NCI-H345 (cell line): ENCODE measurements at regions not wholly inside any gene's neighbourhood (a gene's known extent, or its start where the extent isn't known, plus 50 kb on each side); places are given as distances from the start of the nearest gene placed in this dataset.

ENCODE experiments used
- DNase-seq: peaks from one replicate; lab custom pipeline; 2025; lab: John Stamatoyannopoulos, UW

DNA sequence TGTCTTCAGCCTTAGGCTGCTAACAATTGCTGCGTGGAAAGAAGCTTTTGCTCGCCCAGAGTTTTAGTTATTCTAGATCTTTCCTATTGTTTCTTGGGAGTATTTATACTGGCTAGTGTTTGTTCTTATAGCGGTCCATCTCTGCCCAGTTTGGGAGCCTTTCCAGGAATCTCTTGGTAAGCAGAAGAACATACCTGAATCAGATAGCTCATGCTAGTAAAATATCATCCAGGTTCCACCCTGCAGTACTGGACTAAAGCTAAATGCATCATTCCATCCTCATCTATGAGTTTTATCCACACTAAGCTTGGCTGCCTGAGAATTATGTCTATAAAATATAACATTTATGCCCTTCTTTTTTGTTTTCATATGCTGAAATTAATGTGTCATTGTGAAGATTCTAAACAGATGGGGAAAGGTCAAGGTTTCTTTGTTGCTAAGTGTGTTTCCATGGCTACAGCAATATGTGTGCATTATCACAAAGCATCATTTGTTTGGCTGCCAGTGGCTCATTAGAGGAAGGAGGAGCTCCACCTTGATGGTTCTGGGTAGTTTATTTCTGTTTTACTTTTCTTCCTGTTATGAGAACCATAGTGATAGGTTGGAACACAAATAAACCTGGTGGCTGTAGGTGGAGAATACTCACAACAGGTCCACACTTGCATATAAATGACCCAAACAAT, 182.8 kb downstream of the PIK3C3 start:
- DNase-seq, result no peak

DNA sequence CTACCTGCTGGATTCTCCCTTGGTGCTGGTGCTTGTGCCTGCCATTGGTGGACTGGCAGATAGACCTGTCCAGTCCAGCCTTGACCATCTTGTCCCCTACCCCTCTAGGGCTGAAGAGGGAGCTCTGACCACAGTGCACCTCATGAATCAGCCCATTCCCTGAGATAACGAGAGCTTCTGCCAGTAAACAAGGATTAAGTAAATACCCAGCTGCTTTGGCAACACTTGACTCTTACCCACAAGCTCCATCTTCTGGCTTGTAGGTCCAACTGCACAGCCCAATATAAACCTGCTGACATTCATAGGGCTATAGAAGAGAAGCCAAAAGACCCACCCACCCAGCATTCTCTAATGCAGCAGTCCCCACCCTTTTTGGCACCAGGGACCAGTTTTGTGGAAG, 186.4 kb downstream of the PIK3C3 start:
- no peak for DNase-seq

DNA sequence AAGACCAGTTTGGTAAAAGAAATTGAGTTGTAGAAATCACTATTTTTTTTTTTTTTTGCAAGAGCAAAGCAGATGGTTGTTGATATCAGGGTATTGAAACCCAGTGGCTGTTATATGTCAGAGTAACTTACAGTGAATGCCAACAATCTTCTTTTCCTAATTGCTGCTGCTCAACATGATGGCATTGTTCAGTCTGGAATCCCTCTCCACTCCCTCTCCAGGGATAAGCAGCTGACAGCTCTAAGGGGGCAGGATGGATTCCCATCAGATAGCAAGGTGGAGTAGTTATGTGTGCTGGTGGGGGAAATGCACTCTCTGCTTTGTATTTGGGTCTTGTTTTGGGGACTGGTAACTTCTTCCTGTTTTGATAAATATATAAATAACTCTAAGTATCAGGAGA, 200.0 kb downstream of the PIK3C3 start:
- no peak for DNase-seq

DNA sequence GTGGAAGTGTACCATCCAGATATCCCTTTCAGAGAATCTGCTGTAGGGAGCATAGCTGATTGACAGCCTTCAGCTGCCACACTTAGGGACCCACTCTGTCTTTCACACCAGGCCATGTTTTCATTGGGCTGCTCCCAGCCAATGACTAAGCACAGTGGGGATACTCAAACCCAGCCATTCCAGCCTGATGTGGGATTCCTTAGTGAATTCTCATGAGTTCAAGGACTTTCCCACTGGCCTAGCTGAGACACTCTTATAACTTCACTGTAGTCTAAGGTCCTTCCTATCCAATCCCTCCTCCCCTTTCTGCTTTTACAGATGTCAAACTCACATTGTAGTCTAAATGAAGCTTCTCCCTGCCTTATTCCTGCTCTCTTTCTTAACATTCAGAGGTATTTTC, 201.2 kb downstream of the PIK3C3 start:
- no peak for DNase-seq

DNA sequence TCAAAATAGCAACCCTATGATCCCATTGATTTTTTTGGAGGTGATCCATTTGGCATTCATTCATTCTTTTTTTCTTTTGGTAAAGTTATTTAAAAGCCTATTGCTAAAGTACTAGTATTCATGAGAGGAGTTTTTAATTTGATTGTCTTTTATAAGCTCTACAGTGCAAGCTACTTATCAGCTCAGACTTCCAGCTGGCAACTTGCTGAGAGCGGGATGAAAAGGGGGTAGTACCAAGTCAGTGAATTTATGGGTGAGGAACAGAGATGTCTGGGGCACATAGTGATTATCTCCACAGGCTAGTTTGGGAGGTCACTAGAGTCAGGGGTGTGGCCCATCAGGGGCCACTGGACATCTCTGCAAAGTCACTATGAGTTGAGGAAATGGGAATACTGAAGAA, 202.4 kb downstream of the PIK3C3 start:
- no peak for DNase-seq

DNA sequence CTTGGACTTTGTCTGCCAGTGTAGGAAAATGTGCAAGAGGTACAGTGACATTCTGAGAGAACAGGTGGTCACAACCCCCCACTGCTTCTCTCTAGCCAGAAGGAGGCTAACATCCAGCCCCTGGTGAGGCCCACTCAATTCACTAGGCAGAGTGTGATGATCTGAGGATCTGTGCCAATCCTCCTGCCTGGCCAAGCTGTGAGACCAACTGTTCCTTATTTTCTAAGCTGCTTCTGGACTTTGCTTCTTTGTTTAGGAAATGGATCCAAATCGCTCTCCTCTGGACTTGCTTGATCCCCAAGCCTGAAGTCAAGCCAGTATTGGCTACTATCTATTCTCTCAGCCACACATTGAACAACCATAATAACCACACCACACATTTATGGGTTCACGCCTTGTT, 202.8 kb downstream of the PIK3C3 start:
- no peak for DNase-seq

DNA sequence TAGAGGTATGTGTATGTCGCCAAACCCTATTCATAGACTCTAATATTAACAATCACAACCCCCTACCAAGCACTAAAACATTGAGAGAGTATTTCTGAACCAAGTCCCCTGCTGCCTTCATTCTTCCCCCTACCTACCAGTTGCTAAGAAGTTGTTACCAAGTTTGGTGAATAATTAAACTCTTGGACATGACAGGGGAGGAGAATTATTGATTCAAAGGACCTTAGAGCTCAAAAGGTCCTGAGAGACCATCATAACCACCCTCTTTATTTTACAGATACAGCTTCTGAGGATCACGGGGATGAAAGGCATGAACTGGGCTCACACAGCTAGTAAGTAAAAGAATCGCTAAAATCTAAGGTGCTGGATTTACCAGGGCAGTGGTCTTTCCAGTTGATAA, 204.1 kb downstream of the PIK3C3 start:
- no peak for DNase-seq

DNA sequence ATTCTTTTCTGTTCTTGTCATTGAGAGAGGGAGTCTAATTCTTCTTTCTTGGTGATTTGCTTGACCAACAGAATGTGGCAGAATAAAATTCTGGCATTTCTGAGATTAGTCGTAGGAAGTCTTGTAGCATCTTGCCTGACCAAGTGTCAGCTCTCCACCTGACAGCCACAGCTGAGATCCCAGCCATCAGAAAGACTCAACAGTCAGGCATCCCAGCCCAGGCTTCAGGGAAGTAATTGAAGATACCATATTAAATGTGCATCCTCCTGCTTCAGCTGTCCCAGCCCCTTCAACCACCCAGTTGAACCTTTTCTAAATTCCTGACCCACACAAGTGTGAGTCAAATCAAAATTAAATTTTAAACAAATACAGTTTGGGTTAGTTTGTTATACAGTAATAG, 208.3 kb downstream of the PIK3C3 start:
- DNase-seq, result no peak

DNA sequence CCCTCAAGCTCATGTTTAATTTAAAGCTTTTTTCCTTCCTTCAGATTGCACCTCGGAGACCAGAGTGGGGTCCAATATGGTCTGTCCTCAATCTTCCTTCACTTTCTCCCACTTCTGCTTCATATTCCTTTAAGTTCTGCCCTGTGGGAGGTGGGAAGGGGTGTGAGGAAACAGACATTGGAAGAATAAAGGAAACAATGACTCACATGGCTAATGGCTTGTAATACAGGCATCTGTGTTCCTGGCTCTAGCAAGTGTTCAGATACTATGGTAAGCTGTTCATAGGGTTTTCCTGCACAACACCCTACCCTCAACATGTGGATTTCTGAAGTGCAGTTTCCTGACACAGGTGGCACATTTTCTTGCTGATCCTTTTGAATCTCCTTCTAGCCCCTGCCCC, 209.5 kb downstream of the PIK3C3 start:
- DNase-seq, result no peak

DNA sequence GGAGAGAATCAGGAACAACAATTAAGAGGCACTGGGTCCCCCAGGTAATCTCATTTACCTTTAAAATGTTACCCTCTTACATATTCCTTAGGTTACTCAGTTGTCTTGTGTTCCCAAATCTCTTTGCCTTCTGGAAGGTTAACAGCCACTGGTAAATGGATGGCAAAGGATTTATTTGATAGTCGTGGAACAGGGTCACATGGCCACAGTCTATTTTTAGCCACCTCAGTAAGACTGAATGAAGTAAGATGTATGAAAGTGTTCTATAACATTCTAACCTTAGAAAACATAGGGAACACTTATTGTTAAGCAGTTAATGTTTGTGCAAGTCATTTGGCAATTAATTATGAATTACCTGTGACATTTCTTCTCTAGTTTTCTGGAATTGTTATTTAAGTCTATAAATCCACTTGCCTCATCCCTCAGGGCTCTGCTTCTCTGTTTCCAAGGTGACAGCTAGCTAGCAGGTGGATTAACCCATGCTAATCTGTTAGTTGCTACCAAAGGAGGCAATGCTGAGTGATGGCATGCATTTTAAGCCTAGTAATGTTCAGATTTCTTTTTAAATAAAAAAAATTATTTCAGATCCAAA, 211.0 kb downstream of the PIK3C3 start:
- DNase-seq, result no peak

DNA sequence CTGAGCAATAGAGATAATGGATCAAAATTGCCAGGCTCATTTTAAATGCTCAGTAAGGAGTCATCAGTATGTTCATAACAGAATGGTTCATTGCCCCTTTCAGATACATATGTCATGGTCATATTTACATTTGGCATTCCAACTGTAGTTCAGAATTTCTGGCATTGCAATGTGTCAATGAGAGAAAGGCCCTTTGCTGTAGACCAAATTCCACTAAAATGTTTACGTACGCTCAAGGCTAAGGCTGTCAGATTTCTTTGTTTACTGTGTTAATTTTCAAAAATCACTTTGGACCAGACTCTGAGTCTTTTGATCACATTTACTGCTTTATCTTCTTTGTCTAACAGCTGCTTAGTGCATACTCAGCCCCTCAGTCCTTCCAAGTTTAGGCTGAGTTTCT, 213.5 kb downstream of the PIK3C3 start:
- no peak for DNase-seq

DNA sequence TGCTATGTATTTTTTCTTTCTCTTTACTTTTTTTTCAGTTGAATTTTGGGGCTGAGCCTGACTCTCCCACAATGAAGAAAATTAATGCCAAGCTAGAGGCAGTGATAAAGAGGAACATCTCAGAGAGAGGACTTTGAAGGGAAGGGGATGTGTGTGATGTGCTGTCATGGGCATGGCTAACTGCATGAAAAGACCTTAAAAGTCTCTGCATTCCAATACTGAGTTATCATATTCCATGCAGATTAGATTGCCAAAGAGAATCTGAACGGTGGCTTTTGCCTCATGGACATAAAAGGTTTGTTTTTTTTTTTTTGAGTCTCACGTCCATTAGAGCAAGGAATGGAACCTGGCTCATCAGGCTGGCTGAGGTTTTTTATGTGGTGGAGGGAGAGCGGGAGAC, 213.9 kb downstream of the PIK3C3 start:
- no peak for DNase-seq

DNA sequence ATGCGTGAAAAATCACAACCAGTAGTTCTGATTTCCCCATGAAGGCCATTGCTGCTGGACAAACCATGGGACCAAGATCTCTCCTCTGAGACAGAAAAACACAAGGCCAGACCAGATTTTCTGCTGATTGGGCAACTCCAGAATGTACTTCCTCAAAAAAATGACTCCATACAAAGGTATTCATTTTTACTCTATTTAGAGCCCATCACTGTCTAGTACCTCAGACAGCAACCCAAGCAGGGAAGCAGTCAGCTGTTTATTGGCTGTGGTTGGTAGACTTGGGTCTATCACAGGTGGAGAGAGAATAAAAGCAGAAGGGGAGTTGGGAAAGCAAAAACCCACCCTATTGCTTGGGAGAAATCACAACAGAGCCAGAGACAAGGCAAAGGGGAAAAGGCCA, 219.9 kb downstream of the PIK3C3 start:
- DNase-seq, result no peak

DNA sequence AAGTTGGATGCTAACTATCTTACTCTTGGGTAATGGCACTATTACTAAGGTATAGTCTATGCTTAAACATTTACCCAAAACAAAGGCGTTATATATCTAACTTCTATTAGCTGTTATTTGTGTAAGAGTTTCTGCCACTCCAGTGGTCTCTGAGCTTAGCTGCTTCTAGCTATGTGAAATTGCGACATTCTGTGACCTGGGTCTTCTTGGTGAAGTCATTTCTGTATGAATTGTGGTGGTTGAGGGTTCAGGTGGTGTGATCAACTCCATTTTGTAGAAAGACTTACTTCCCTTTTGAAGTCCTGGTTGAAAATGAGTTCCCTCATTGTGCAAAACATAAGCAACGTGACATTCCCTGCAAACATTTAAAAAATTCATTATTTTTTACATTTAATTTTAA, 221.6 kb downstream of the PIK3C3 start:
- no peak for DNase-seq

DNA sequence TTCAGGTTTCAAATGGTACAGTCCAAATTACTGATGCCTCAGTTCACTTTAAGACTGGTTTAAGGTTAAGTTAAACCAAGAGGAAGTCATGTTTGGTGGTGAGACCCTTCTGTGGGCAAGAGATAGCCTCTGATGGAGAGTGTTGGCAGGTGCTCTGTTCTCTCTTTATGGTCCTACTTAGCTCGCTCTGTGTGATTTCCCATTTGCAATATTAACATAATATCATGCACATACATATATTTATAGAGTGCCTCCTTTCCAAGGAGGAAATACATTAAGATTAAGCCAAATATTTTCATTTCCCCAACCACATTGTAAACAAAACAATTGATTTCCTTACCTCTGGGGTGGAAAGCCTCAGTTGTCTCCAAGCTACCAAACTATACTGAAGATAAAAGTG, 222.4 kb downstream of the PIK3C3 start:
- no peak for DNase-seq

DNA sequence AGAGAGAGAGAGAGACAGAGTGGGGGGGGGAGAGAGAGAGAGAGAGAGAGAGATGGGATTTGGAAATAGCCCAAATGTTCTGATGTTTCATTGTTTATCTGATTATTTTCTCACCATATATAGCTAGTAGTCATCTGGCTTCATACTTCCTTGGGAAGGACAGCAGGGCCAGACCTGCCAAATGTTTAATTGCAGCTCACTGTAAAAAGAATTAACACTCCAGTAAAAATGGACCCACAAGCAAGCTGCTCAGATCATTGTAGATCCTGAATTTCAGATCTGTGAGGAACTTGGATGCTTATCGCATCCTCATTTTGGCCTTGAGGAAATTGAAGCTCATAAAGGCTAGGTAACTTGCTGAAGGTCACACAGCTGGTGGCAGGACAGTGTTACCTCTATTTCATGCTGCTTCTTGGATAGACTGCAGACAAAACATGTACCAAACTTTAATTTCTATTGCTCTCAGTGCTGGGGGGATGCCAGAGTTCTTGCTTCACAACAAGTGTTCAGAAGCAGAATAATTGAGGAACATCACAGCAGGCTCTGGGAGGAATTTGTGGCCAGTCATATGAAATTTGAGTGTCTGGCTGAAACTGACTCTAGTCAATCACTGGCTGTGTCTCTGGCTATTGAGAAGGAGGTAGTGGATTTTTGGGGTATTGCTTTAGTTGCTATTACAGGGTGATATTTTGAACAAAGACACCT, 223.5 kb downstream of the PIK3C3 start:
- no peak for DNase-seq

DNA sequence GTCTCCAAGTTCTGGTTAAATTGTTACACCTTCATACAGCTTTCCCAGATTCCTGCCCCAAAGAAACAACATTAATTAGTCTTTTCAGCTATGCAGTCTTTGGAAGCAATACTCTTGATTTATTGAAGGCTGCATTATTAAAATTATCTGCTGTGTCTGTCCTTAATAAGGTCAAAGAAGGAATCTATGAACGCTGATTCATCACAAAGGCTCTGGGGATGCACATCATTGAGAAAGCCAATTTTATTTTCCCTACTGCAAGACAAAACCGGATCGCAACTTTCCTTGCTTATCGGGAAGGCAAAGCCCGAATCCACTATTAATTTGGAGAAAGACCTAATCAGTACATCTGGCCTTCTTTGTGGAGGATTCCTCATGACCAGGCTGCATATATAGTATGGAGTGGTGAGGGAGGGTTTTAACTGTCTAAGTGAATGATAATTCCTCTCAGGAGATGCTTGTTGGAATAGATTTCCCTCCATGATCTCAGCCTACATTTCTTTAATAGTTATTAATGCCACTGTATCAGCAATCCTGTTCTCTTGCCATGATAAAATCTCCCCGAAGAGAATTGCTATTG, 224.6 kb downstream of the PIK3C3 start:
- no peak for DNase-seq

DNA sequence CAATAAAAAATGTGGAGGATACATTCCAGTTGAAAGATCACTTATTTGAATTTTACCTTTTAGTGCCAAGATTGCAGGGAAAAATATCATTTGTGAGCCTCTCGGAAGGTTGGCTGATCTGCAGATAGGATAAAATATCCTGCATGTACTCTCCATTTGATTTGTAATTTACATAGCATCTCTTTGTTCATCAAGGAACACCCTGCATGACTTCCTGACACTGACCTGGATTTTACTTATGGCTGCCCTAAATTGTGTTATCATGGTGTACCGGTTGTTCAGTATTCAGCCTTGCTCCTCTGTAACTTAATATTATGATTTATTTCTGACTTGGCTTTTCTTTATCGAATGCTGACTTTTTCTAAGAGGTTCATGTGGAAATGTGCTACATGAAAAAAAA, 226.4 kb downstream of the PIK3C3 start:
- no peak for DNase-seq

DNA sequence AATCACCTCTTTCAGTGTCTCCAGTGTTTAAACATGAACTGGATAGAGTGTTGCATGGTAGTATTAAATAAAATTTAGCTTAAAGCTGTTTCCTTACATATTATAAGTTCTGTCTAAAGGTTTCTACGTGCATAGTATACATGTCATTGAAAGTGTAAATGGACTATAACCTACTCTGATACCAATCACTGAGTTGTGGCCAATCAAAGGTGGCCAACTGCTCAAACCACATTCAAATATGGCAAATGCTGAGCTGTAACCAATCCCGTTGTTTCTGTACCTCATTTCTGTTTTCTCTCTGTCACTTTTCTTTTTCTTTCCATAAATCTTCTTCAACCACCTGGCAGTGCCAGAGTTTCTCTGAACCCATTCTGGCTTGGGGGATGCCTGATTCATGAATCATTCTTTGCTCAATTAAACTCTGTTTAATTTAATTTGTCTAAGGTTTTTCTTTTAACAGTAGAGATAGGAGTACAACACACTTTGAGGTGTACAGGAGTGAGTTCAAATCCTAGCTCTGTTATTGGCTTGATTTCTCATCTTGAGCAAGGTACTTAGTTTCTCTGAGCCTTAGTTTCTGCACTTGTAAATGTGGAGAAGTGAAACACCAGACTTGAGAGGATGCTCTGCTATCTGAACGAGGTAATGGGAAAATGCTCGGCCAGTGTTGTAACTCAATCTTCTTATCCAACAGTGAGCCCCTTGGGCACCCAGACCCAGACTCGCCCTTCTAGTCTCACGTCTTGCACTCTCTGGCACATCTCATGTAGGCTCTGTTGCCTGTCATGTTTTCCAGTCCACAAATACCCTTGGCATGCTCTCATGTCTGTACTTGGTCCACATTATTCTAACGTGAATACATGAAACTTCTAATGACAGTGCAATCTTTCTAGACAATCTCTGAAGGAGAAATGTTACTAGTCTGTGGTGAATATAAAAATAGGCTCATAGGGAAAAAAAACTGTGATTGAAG, 228.0 kb downstream of the PIK3C3 start:
- no peak for DNase-seq

DNA sequence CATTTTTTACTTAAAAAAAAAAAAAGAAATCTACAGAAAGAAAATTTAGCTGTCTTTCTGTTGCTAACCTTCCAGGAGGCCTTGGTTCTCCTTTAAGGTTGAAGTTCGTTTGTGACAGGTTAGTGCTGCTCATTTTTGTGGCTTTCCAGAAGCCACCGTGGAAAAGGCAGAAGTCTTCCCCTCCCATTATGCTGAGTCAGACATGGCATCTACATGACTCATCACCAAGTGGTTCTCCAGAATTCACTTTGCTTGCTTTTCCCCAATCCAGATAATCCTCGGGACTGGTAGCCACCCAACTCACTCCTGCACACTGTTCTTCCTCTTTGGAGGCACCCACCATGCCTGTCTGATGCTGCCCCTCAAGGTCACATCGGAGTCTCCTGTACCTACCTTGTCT, 228.7 kb downstream of the PIK3C3 start:
- no peak for DNase-seq

DNA sequence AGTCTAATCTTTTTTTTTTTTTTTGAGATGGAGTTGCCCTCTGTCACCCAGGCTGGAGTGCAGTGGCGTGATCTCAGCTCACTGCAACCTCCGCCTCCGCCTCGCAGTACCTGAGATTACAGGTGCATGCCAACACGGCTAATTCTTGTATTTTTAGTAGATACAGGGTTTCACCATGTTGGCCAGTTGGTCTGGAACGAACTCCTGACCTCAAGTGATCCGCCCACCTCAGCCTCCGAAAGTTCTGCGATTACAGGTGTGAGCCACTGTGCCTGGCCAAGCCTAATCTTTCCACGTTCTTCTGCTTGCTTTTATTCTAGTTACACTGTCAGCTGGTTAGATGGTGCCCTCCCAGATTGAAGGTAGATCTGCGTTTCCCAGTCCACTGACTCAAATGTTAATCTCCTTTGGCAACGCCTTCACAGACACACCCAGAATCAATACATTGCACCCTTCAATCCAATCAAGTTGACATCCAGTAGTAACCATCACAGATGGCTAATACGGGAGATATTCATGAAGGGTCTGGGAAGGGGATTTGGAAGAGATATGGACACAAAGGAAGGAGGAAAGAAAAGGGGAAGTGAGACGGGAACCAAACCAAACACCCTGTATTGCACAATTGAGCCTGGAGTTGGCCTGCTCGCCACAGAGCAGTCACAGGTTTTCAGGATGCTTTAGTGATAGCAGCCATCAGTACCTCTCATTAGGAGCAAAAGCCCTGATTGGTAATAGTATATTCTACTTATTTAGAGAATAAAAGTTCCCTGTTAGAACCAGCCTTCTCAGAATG, 229.8 kb downstream of the PIK3C3 start:
- DNase-seq, result no peak
